Liver (tissue), 8 donors: ENCODE measurements at regions not wholly inside any gene's neighbourhood (a gene's known extent, or its start where the extent isn't known, plus 50 kb on each side); places are given as distances from the start of the nearest gene placed in this dataset.

Experiments used
- DNase-seq: peaks from one replicate; pipeline ENCODE4 v3.0.0-alpha.2; 2017; ENCODE audit warnings: low spot score
- H3K27ac ChIP-seq, 2 donors: one replicate each; pipeline ENCODE4 v1.7.0; 2013; ENCODE audit warnings: inconsistent platforms in 2 of 2, low read length in 2 of 2, control low read depth in 1 of 2, low read depth in 1 of 2, mild to moderate bottlenecking in 1 of 2
- H3K27me3 ChIP-seq, 4 donors: one replicate each; pipeline versions ENCODE4 v1.6.1 to v1.7.0; 2013; ENCODE audit warnings: low read length in 3 of 4, inconsistent platforms in 1 of 4, mild to moderate bottlenecking in 1 of 4, moderate library complexity in 1 of 4; ENCODE audit not compliant: control insufficient read depth in 4 of 4, insufficient read depth in 4 of 4
- H3K36me3 ChIP-seq, 4 donors: one replicate each; pipeline versions ENCODE4 v1.6.1 to v1.7.0; 2013; ENCODE audit warnings: low read length in 3 of 4, mild to moderate bottlenecking in 3 of 4, low read depth in 1 of 4, moderate library complexity in 1 of 4; ENCODE audit not compliant: control insufficient read depth in 4 of 4, insufficient read depth in 3 of 4
- H3K4me1 ChIP-seq, 4 donors: one replicate each; pipeline versions ENCODE4 v1.6.1 to v1.7.0; 2013; ENCODE audit warnings: low read length in 3 of 4, mild to moderate bottlenecking in 3 of 4, moderate library complexity in 1 of 4; ENCODE audit not compliant: control insufficient read depth in 4 of 4, insufficient read depth in 4 of 4
- H3K4me3 ChIP-seq, 3 donors: one replicate each; pipeline versions ENCODE4 v1.6.1 to v1.7.0; 2013; ENCODE audit warnings: low read length in 3 of 3, control low read depth in 1 of 3, low read depth in 1 of 3, mild to moderate bottlenecking in 1 of 3
- H3K9ac ChIP-seq, 2 donors: one replicate each; pipeline ENCODE4 v1.7.0; 2013; ENCODE audit warnings: low read length in 2 of 2, mild to moderate bottlenecking in 2 of 2, moderate library complexity in 2 of 2, control low read depth in 1 of 2, low read depth in 1 of 2
- H3K9me3 ChIP-seq, 4 donors: one replicate each; pipeline versions ENCODE4 v1.6.1 to v1.7.0; 2013; ENCODE audit warnings: low read length in 3 of 4; ENCODE audit not compliant: control insufficient read depth in 4 of 4
- ATF3 ChIP-seq: IDR thresholded peaks from 2 replicates; pipeline ENCODE4 v1.6.1; 2016; ENCODE audit warnings: antibody characterized with exemption
- CTCF ChIP-seq: fragments of 150-350 bp; IDR thresholded peaks from 2 replicates; pipeline ENCODE4 v1.5.1; 2017; ENCODE audit warnings: improper control_type of control experiment, low read depth, low read length; ENCODE audit not compliant: missing input control
- EGR1 ChIP-seq, 2 donors: IDR thresholded peaks; 2 replicates each; pipeline ENCODE4 v1.6.1; 2016 to 2018; ENCODE audit warnings: antibody characterized with exemption in 2 of 2, low read depth in 2 of 2
- FOXA1 ChIP-seq: IDR thresholded peaks from 2 replicates; pipeline ENCODE4 v1.6.1; 2016; ENCODE audit warnings: antibody characterized with exemption
- FOXA2 ChIP-seq: IDR thresholded peaks from 2 replicates; pipeline ENCODE4 v1.6.1; 2016; ENCODE audit warnings: antibody characterized with exemption
- GABPA ChIP-seq, 2 donors: IDR thresholded peaks in 1 of 2; conservative IDR thresholded peaks in 1 of 2; 2 replicates each; pipeline ENCODE4 v1.6.1; 2016; ENCODE audit warnings: antibody characterized with exemption in 2 of 2, mild to moderate bottlenecking in 1 of 2, moderate library complexity in 1 of 2
- HNF4A ChIP-seq, 2 donors: conservative IDR thresholded peaks; 2 replicates each; pipeline ENCODE4 v1.6.1; 2016; ENCODE audit warnings: antibody characterized with exemption in 2 of 2, mild to moderate bottlenecking in 2 of 2
- HNF4G ChIP-seq: IDR thresholded peaks from 2 replicates; pipeline ENCODE4 v1.6.1; 2016; ENCODE audit warnings: antibody characterized with exemption
- JUND ChIP-seq, 2 donors: IDR thresholded peaks; 2 replicates each; pipeline ENCODE4 v1.6.1; 2016; ENCODE audit warnings: antibody characterized with exemption in 2 of 2
- MAX ChIP-seq: IDR thresholded peaks from 2 replicates; pipeline ENCODE4 v1.6.1; 2016; ENCODE audit warnings: antibody characterized with exemption
- NR2F2 ChIP-seq: IDR thresholded peaks from 2 replicates; pipeline ENCODE4 v1.6.1; 2016; ENCODE audit warnings: antibody characterized with exemption
- RAD21 ChIP-seq, 2 donors: IDR thresholded peaks; 2 replicates each; pipeline ENCODE4 v1.6.1; 2016; ENCODE audit warnings: antibody characterized with exemption in 2 of 2, mild to moderate bottlenecking in 2 of 2
- REST ChIP-seq: IDR thresholded peaks from 2 replicates; pipeline ENCODE4 v1.6.1; 2016; ENCODE audit warnings: antibody characterized with exemption, mild to moderate bottlenecking
- RXRA ChIP-seq, 2 donors: IDR thresholded peaks; 2 replicates each; pipeline ENCODE4 v1.6.1; 2017 to 2018; ENCODE audit warnings: antibody characterized with exemption in 2 of 2, mild to moderate bottlenecking in 1 of 2
- SP1 ChIP-seq: IDR thresholded peaks from 2 replicates; pipeline ENCODE4 v1.6.1; 2018; ENCODE audit warnings: antibody characterized with exemption, mild to moderate bottlenecking
- TAF1 ChIP-seq: conservative IDR thresholded peaks from 2 replicates; pipeline ENCODE4 v1.6.1; 2016; ENCODE audit warnings: antibody characterized with exemption, mild to moderate bottlenecking
- YY1 ChIP-seq: IDR thresholded peaks from 2 replicates; pipeline ENCODE4 v1.6.1; 2016; ENCODE audit warnings: antibody characterized with exemption, mild to moderate bottlenecking
- ZBTB33 ChIP-seq: IDR thresholded peaks from 2 replicates; pipeline ENCODE4 v1.6.1; 2016; ENCODE audit warnings: antibody characterized with exemption
- WGBS: extraction: QIAGEN DNeasy Blood & Tissue Kit; methylation state at CpG from one replicate; pipeline ENCODE4 v1.1.7; 2013; 5-methylcytosine and 5-hydroxymethylcytosine counted together
- donor health status: healthy.
- donor health status: healthy.
- donor health status: healthy.
- donor health status: healthy.
- donor health status: healthy.

- Histone ChIP-seq H3K4me3 (no peak overlapping the region), H3K9me3 (no peaks in the 10 kb centered on the region), H3K9ac (no peak overlapping the region), H3K27me3 (no peaks in the 10 kb centered on the region), H3K4me1 (peaks cover 0 to 8% (median 5%) of the 10 kb centered on the region in 4 donors), H3K27ac (no peak overlapping the region), H3K36me3 (no peaks in the 10 kb centered on the region)
- no peak for DNase-seq
- TF ChIP-seq ATF3 = no peak
- no peak for TF ChIP-seq HNF4G
- TF ChIP-seq RXRA (IDR thresholded peaks at IDR 0.05) = no peak
- TF ChIP-seq YY1 = no peak
- TF ChIP-seq JUND (IDR thresholded peaks at IDR 0.05) = no peak
- TF ChIP-seq FOXA1 = no peak
- no peak for TF ChIP-seq MAX
- TF ChIP-seq GABPA (IDR thresholded peaks at IDR 0.05 in 1 of 2, conservative IDR thresholded peaks at IDR 0.05 in 1 of 2) = no peak
- no peak for TF ChIP-seq REST
- TF ChIP-seq RAD21 (IDR thresholded peaks at IDR 0.05) = no peak
- no peak for TF ChIP-seq NR2F2
- TF ChIP-seq TAF1 = no peak
- no peak for TF ChIP-seq FOXA2
- WGBS = 72% methylated on average over 13 of the region's 13 CpGs
These were observed 64.9 kb upstream of the PAX6 start for GRCh38 chr11:31875866-31876560.

GRCh38 chr11:31874631-31875191, 63.6 kb upstream of the PAX6 start:
- 76% methylated on average over 6 of the region's 6 CpGs for WGBS
- H3K36me3 ChIP-seq = no peaks in the 10 kb centered on the region
- H3K4me1 ChIP-seq = peaks cover 3 to 16% (median 9%) of the 10 kb centered on the region in 4 donors
- no peak overlapping the region for H3K27ac ChIP-seq
- DNase-seq = no peak
- no peaks in the 10 kb centered on the region for H3K9me3 ChIP-seq
- no peaks in the 10 kb centered on the region for H3K27me3 ChIP-seq
- no peak for TF ChIP-seq ZBTB33
- TF ChIP-seq HNF4A (conservative IDR thresholded peaks at IDR 0.05) = no peak
- no peak for TF ChIP-seq RXRA (IDR thresholded peaks at IDR 0.05)
- TF ChIP-seq CTCF = no peak
- TF ChIP-seq SP1 = no peak
- TF ChIP-seq REST = no peak
- TF ChIP-seq TAF1 = no peak
- no peak for TF ChIP-seq GABPA (IDR thresholded peaks at IDR 0.05 in 1 of 2, conservative IDR thresholded peaks at IDR 0.05 in 1 of 2)
- no peak for TF ChIP-seq NR2F2
- no peak for TF ChIP-seq HNF4G
- no peak for TF ChIP-seq MAX
- no peak for TF ChIP-seq YY1
- TF ChIP-seq JUND (IDR thresholded peaks at IDR 0.05) = no peak
- TF ChIP-seq ATF3 = no peak
- no peak for TF ChIP-seq RAD21 (IDR thresholded peaks at IDR 0.05)
- TF ChIP-seq FOXA1 = no peak
- no peak for TF ChIP-seq EGR1 (IDR thresholded peaks at IDR 0.05; ENCODE audit: low read depth in 2 of 2)
- TF ChIP-seq FOXA2 = no peak
- H3K4me3 ChIP-seq = no peak overlapping the region
- H3K9ac ChIP-seq = no peak overlapping the region
